GM23338 (cell line): ENCODE measurements at regions not wholly inside any gene's neighbourhood (a gene's known extent, or its start where the extent isn't known, plus 50 kb on each side); places are given as distances from the start of the nearest gene placed in this dataset.

Experiments used
- ATAC-seq: fragments of 200-7000 bp; cut with Tn5 transposase; 3 replicates; pipeline ENCODE4 v1.9.1; 2020
- DNase-seq: peaks from one replicate; pipeline ENCODE4 v3.0.0-alpha.2; 2015; ENCODE audit warnings: low spot score
- H2AFZ ChIP-seq: fragments of 200-600 bp; sonication (generic); 2 replicates; pipeline ENCODE4 v1.8.0; 2016; ENCODE audit warnings: antibody characterized with exemption, mild to moderate bottlenecking, moderate library complexity
- H3F3A ChIP-seq: fragments of 200-600 bp; sonication (generic); replicated peaks from 2 replicates; pipeline ENCODE4 v1.8.0; 2017; ENCODE audit warnings: antibody characterized with exemption, mixed run types, low read depth
- H3K27ac ChIP-seq: fragments of 200-600 bp; sonication (generic); 2 replicates; pipeline ENCODE4 v1.6.1; 2016; ENCODE audit warnings: low read depth
- H3K27me3 ChIP-seq: fragments of 200-600 bp; sonication (generic); 2 replicates; pipeline ENCODE4 v1.8.0; 2016; ENCODE audit warnings: mild to moderate bottlenecking, mixed run types, moderate library complexity; ENCODE audit not compliant: insufficient read depth
- H3K36me3 ChIP-seq: fragments of 200-600 bp; sonication (generic); 2 replicates; pipeline ENCODE4 v1.8.0; 2016; ENCODE audit warnings: mild to moderate bottlenecking; ENCODE audit not compliant: insufficient read depth
- H3K4me1 ChIP-seq: fragments of 200-600 bp; sonication (generic); 2 replicates; pipeline ENCODE4 v1.8.0; 2016; ENCODE audit warnings: mild to moderate bottlenecking, moderate library complexity; ENCODE audit not compliant: insufficient read depth
- H3K4me2 ChIP-seq: fragments of 200-600 bp; sonication (generic); 2 replicates; pipeline ENCODE4 v1.7.1; 2017; ENCODE audit warnings: mixed run types
- H3K4me3 ChIP-seq: fragments of 200-600 bp; sonication (generic); 2 replicates; pipeline ENCODE4 v1.6.1; 2016; ENCODE audit warnings: mixed run types
- H3K79me2 ChIP-seq: fragments of 200-600 bp; sonication (generic); replicated peaks from 2 replicates; pipeline ENCODE4 v1.8.0; 2017; ENCODE audit warnings: mild to moderate bottlenecking; ENCODE audit not compliant: insufficient read depth
- H3K9me2 ChIP-seq: fragments of 200-600 bp; sonication (generic); 2 replicates; pipeline ENCODE4 v1.8.0; 2017; ENCODE audit not compliant: insufficient read depth
- H4K20me1 ChIP-seq: fragments of 200-600 bp; sonication (generic); replicated peaks from 2 replicates; pipeline ENCODE4 v1.8.0; 2017; ENCODE audit warnings: mild to moderate bottlenecking; ENCODE audit not compliant: insufficient read depth
- H3K27ac Mint-ChIP-seq: 2 replicates; pipeline ENCODE4 v1.8.0; 2020; ENCODE audit warnings: inconsistent platforms, mild to moderate bottlenecking, moderate library complexity, mixed read lengths
- H3K27me3 Mint-ChIP-seq: 3 replicates; pipeline ENCODE4 v1.8.0; 2022; ENCODE audit warnings: low read depth, mild to moderate bottlenecking, moderate library complexity, mixed read lengths, inconsistent platforms; ENCODE audit not compliant: insufficient read depth, poor library complexity
- H3K36me3 Mint-ChIP-seq: 3 replicates; pipeline ENCODE4 v1.8.0; 2021; ENCODE audit warnings: low read depth, mild to moderate bottlenecking, inconsistent platforms, moderate library complexity, mixed read lengths
- H3K4me1 Mint-ChIP-seq: 3 replicates; pipeline ENCODE4 v1.8.0; 2020; ENCODE audit warnings: mild to moderate bottlenecking, inconsistent platforms, mixed read lengths
- H3K4me3 Mint-ChIP-seq: 3 replicates; pipeline ENCODE4 v1.8.0; 2021; ENCODE audit warnings: moderate library complexity, mild to moderate bottlenecking, inconsistent platforms, mixed read lengths
- H3K9me3 Mint-ChIP-seq: 3 replicates; pipeline ENCODE4 v1.8.0; 2020; ENCODE audit warnings: moderate library complexity, mild to moderate bottlenecking, inconsistent platforms, mixed read lengths
- CREB1 ChIP-seq: fragments of 250-450 bp; sonication (Bioruptor Pico); IDR thresholded peaks from 2 replicates; pipeline ENCODE4 v1.5.0; 2020; ENCODE audit warnings: low read depth, mild to moderate bottlenecking, moderate library complexity
- EZH2 ChIP-seq: fragments of 200-600 bp; sonication (generic); IDR thresholded peaks from one replicate; pipeline ENCODE4 v1.8.0; 2017; ENCODE audit warnings: antibody characterized with exemption, mild to moderate bottlenecking, low read depth; ENCODE audit not compliant: unreplicated experiment
- EZH2phosphoT487 ChIP-seq: fragments of 200-600 bp; sonication (generic); IDR thresholded peaks from one replicate; pipeline ENCODE4 v1.8.1; 2018; ENCODE audit warnings: antibody characterized with exemption; ENCODE audit not compliant: unreplicated experiment
- TF ChIP-seq, protein P1 (sequence below): fragments of 250-450 bp; sonication (Bioruptor Pico); IDR thresholded peaks from 2 replicates; pipeline ENCODE4 v1.5.0; 2020; ENCODE audit warnings: mild to moderate bottlenecking, moderate library complexity
- TF ChIP-seq, protein P2 (sequence below): IDR thresholded peaks from 2 replicates; pipeline ENCODE4 v1.6.1; 2016; ENCODE audit warnings: antibody characterized with exemption

DNA sequence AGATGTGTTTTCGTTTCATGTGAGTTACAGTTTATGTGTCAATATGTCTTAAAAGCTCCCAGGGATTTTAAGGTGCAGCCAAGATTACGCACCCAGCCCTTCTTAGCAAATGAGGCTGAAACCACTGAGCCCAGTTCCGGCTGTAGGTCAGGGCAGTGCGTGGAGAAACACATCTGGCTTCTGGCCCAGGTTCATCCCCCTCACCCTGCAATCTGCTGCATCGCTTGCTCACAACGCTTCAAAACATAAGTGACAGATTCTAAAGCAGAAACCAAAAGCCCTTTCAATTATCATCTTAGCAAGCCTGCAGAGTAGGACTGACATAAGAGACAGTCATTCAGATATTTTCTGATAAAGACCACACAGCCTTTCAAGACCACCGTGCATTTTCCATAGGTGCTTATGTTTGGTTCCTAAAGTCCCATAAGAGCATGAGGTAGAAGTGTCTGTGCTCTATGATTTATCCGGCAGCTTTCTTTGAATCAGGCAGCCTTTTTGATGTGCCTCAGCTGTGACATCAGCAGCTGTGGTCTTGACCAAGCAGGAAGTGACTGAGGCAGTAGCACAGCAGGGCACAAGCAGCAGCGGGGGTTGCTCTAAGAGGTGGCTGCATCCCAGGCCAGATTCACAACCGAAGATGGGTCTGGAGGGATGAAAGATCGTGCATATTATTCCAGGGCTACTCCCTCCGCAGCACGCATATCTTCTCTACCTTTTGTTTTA is 72.1 kb upstream of the LYZL2 start:
- H3K27me3 Mint-ChIP-seq, result peaks cover 12% of the 10 kb centered on the region
- no peak for TF ChIP-seq EZH2
- TF ChIP-seq EZH2phosphoT487, result no peak
- TF ChIP-seq, protein P1, sequence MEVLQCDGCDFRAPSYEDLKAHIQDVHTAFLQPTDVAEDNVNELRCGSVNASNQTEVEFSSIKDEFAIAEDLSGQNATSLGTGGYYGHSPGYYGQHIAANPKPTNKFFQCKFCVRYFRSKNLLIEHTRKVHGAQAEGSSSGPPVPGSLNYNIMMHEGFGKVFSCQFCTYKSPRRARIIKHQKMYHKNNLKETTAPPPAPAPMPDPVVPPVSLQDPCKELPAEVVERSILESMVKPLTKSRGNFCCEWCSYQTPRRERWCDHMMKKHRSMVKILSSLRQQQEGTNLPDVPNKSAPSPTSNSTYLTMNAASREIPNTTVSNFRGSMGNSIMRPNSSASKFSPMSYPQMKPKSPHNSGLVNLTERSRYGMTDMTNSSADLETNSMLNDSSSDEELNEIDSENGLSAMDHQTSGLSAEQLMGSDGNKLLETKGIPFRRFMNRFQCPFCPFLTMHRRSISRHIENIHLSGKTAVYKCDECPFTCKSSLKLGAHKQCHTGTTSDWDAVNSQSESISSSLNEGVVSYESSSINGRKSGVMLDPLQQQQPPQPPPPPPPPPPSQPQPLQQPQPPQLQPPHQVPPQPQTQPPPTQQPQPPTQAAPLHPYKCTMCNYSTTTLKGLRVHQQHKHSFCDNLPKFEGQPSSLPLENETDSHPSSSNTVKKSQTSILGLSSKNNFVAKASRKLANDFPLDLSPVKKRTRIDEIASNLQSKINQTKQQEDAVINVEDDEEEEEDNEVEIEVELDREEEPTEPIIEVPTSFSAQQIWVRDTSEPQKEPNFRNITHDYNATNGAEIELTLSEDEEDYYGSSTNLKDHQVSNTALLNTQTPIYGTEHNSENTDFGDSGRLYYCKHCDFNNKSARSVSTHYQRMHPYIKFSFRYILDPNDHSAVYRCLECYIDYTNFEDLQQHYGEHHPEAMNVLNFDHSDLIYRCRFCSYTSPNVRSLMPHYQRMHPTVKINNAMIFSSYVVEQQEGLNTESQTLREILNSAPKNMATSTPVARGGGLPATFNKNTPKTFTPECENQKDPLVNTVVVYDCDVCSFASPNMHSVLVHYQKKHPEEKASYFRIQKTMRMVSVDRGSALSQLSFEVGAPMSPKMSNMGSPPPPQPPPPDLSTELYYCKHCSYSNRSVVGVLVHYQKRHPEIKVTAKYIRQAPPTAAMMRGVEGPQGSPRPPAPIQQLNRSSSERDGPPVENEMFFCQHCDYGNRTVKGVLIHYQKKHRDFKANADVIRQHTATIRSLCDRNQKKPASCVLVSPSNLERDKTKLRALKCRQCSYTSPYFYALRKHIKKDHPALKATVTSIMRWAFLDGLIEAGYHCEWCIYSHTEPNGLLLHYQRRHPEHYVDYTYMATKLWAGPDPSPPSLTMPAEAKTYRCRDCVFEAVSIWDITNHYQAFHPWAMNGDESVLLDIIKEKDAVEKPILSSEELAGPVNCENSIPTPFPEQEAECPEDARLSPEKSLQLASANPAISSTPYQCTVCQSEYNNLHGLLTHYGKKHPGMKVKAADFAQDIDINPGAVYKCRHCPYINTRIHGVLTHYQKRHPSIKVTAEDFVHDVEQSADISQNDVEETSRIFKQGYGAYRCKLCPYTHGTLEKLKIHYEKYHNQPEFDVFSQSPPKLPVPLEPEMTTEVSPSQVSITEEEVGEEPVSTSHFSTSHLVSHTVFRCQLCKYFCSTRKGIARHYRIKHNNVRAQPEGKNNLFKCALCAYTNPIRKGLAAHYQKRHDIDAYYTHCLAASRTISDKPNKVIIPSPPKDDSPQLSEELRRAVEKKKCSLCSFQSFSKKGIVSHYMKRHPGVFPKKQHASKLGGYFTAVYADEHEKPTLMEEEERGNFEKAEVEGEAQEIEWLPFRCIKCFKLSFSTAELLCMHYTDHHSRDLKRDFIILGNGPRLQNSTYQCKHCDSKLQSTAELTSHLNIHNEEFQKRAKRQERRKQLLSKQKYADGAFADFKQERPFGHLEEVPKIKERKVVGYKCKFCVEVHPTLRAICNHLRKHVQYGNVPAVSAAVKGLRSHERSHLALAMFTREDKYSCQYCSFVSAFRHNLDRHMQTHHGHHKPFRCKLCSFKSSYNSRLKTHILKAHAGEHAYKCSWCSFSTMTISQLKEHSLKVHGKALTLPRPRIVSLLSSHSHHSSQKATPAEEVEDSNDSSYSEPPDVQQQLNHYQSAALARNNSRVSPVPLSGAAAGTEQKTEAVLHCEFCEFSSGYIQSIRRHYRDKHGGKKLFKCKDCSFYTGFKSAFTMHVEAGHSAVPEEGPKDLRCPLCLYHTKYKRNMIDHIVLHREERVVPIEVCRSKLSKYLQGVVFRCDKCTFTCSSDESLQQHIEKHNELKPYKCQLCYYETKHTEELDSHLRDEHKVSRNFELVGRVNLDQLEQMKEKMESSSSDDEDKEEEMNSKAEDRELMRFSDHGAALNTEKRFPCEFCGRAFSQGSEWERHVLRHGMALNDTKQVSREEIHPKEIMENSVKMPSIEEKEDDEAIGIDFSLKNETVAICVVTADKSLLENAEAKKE (CRISPR knock-in tag), result no peak
- 0 out of 2 replicates have a peak, but pooled peaks have one; percentile 18 for TF ChIP-seq CREB1 (CRISPR knock-in tag)
- TF ChIP-seq, protein P2, sequence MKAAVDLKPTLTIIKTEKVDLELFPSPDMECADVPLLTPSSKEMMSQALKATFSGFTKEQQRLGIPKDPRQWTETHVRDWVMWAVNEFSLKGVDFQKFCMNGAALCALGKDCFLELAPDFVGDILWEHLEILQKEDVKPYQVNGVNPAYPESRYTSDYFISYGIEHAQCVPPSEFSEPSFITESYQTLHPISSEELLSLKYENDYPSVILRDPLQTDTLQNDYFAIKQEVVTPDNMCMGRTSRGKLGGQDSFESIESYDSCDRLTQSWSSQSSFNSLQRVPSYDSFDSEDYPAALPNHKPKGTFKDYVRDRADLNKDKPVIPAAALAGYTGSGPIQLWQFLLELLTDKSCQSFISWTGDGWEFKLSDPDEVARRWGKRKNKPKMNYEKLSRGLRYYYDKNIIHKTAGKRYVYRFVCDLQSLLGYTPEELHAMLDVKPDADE, result no peak
- Histone ChIP-seq H3K27me3 (no peaks in the 10 kb centered on the region), H2AFZ (peak overlapping the region; percentile 63; the same call in 1 of the 2 replicates), H3K4me1 (peaks cover 32% of the 10 kb centered on the region), H3K27ac (no peak overlapping the region), H3K4me3 (no peak overlapping the region), H4K20me1 (no peaks in the 10 kb centered on the region), H3K9me2 (no peaks in the 10 kb centered on the region), H3K4me2 (no peak overlapping the region), H3F3A (no peaks in the 10 kb centered on the region), H3K36me3 (no peaks in the 10 kb centered on the region), H3K79me2 (no peaks in the 10 kb centered on the region)
- peaks cover 54% of the 10 kb centered on the region for H3K4me1 Mint-ChIP-seq
- peak overlapping the region; percentile 74; the same call in 1 of the 2 replicates for H3K27ac Mint-ChIP-seq
- ATAC-seq (no peak), DNase-seq (no peak)
- H3K36me3 Mint-ChIP-seq, result no peaks in the 10 kb centered on the region
- no peak overlapping the region for H3K4me3 Mint-ChIP-seq
- no peaks in the 10 kb centered on the region for H3K9me3 Mint-ChIP-seq
